Progenitor cell of endocrine pancreas (in vitro differentiated cells): ENCODE measurements at regions not wholly inside any gene's neighbourhood (a gene's known extent, or its start where the extent isn't known, plus 50 kb on each side); places are given as distances from the start of the nearest gene placed in this dataset.

Experiments
- DNase-seq: peaks from one replicate; pipeline ENCODE4 v3.0.0; 2021; ENCODE audit warnings: low spot score; ENCODE audit not compliant: unreplicated experiment
- H3K27ac Mint-ChIP-seq: 2 replicates; pipeline ENCODE4 v1.8.0; 2021; ENCODE audit warnings: mild to moderate bottlenecking, moderate library complexity, mixed read lengths
- H3K27me3 Mint-ChIP-seq: 2 replicates; pipeline ENCODE4 v1.8.0; 2021; ENCODE audit warnings: mixed read lengths
- H3K36me3 Mint-ChIP-seq: 2 replicates; pipeline ENCODE4 v1.8.0; 2022; ENCODE audit warnings: mixed read lengths; ENCODE audit not compliant: insufficient read depth
- H3K4me1 Mint-ChIP-seq: 2 replicates; pipeline ENCODE4 v1.8.0; 2021; ENCODE audit warnings: low read depth, mixed read lengths
- H3K4me3 Mint-ChIP-seq: 2 replicates; pipeline ENCODE4 v1.8.0; 2021; ENCODE audit warnings: low read depth, mild to moderate bottlenecking, moderate library complexity, mixed read lengths
- H3K9me3 Mint-ChIP-seq: 2 replicates; pipeline ENCODE4 v1.8.0; 2021; ENCODE audit warnings: low read depth, mixed read lengths
- TF ChIP-seq, protein P1 (sequence below): fragments of 200-600 bp; sonication (generic); IDR thresholded peaks from one replicate; pipeline ENCODE4 v1.5.0; 2021; ENCODE audit warnings: antibody characterized with exemption, mild to moderate bottlenecking; ENCODE audit not compliant: unreplicated experiment

DNA sequence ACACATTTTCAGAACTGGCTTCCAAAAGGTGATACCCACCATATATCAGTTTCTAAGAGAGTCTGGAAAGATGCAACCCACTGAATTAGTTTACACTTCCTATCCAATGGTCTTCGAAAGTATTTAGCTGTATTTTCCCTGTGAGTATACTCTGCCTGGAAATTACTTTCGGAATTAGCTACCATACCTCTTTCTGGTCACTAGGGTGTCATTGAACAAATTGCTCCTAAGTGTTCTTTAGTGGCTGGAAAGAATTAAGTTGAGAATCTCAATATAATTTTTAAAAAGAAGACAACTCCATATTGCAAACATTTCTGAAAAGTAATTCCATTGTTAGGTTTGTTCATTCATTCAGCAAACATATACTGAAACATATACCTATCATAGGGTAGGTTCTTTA is 283.1 kb upstream of the SSTR1 start:
- H3K4me1 Mint-ChIP-seq: no peaks in the 10 kb centered on the region
- DNase-seq: no peak
- H3K27me3 Mint-ChIP-seq: no peaks in the 10 kb centered on the region
- TF ChIP-seq, protein P1, sequence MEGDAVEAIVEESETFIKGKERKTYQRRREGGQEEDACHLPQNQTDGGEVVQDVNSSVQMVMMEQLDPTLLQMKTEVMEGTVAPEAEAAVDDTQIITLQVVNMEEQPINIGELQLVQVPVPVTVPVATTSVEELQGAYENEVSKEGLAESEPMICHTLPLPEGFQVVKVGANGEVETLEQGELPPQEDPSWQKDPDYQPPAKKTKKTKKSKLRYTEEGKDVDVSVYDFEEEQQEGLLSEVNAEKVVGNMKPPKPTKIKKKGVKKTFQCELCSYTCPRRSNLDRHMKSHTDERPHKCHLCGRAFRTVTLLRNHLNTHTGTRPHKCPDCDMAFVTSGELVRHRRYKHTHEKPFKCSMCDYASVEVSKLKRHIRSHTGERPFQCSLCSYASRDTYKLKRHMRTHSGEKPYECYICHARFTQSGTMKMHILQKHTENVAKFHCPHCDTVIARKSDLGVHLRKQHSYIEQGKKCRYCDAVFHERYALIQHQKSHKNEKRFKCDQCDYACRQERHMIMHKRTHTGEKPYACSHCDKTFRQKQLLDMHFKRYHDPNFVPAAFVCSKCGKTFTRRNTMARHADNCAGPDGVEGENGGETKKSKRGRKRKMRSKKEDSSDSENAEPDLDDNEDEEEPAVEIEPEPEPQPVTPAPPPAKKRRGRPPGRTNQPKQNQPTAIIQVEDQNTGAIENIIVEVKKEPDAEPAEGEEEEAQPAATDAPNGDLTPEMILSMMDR: no peak
- no peak overlapping the region for H3K4me3 Mint-ChIP-seq
- H3K27ac Mint-ChIP-seq: no peak overlapping the region
- no peaks in the 10 kb centered on the region for H3K9me3 Mint-ChIP-seq
- peaks cover 13% of the 10 kb centered on the region for H3K36me3 Mint-ChIP-seq

DNA sequence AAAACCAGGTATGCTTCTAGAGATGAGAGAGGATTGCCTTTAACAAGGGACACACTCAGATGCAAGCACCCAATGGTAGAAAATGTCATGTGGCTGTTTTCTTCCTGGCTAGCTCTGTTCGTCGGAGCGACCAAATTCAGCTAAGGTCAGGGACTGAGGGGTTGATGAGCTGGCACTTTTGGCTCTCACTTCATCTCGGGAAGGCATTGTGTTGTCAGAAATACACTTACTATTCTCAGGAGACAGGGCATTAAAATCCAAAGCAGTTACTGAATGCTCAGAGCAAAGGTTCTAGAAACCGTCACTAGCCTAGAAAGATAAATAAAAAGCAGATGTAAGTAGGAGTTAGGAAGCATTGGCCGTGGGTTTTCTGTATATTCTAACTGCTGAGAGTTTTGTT is 275.7 kb upstream of the SSTR1 start:
- no peaks in the 10 kb centered on the region for H3K9me3 Mint-ChIP-seq
- no peaks in the 10 kb centered on the region for H3K36me3 Mint-ChIP-seq
- peaks cover 8% of the 10 kb centered on the region for H3K4me1 Mint-ChIP-seq
- H3K27me3 Mint-ChIP-seq: no peaks in the 10 kb centered on the region
- TF ChIP-seq, protein P1: no peak
- H3K27ac Mint-ChIP-seq: no peak overlapping the region
- DNase-seq: no peak
- H3K4me3 Mint-ChIP-seq: no peak overlapping the region

DNA sequence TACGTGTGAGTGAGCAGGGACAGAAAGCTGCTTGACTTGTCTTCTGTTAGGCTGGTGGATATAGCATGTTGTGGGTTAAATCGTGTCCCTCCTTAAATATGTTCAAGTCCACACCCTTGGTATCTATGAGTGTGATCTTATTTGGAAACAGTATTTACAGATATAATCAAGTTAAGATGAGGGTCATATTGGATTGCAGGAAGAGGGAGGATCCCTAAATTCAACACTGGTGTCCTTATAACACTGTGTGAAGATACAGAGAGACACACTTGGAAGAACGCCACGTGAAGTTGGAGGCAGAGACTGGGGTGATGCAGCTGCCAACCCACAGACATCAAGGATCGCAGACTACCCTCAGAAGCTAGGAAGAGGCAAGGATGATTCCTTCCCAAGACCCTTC is 275.2 kb upstream of the SSTR1 start:
- DNase-seq: no peak
- no peak overlapping the region for H3K4me3 Mint-ChIP-seq
- no peaks in the 10 kb centered on the region for H3K9me3 Mint-ChIP-seq
- H3K27me3 Mint-ChIP-seq: no peaks in the 10 kb centered on the region
- TF ChIP-seq, protein P1: no peak
- H3K27ac Mint-ChIP-seq: no peak overlapping the region
- H3K36me3 Mint-ChIP-seq: no peaks in the 10 kb centered on the region
- peaks cover 12% of the 10 kb centered on the region for H3K4me1 Mint-ChIP-seq

DNA sequence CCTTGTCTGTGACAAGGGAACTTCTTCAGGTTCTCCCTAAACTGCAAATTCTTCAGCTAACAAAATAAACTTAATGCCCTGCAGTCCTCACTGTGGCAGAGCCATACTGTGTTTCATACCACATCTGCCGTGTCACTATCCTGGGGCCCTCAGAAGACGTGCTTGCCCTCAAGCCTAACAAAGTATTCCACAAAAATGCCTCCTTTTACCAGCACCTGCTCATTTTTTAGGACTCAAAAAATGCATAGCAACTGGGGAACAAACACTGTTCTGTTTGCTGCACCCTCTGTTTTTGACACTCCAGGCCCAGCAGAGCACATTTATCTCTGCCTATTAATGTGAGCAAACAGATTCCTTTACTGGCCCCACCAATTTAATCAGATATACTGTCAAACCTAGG is 270.7 kb upstream of the SSTR1 start:
- Mint-ChIP-seq H3K4me3 (no peak overlapping the region), H3K9me3 (peaks cover 3% of the 10 kb centered on the region), H3K27me3 (no peaks in the 10 kb centered on the region), H3K4me1 (peaks cover 13% of the 10 kb centered on the region), H3K27ac (peak overlapping the region; percentile 53), H3K36me3 (no peaks in the 10 kb centered on the region)
- TF ChIP-seq, protein P1: no peak
- DNase-seq: no peak

DNA sequence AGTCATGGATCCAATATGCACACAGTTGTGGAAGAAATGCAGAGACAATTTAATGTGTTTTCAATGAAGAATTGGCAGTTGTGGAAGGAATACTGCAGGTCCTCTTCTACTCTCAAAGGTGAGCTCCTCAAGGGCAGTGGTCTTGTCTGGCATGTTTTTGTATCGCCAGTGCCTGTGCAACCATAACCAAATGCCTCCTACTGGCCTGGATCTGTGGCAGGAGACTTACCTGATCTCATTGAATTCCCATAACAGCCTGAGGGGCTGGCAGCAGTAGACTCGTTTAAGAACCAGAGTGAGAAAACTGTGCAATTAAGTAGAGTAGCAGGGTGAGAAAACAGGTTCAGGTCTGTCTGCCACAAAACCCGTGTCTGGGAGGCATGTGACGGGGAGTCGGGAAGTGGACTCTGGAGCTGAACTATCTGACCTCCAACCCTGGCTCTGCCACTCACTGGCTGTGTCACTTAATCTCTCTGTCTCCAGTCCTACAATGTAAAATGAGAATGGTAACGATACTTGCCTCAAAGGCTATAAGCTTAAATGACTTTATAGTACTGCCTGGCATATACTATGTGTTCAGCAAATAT is 268.2 kb upstream of the SSTR1 start:
- TF ChIP-seq, protein P1: no peak
- Mint-ChIP-seq H3K4me3 (no peak overlapping the region), H3K4me1 (peaks cover 12% of the 10 kb centered on the region), H3K27ac (no peak overlapping the region), H3K9me3 (peaks cover 8% of the 10 kb centered on the region), H3K36me3 (peaks cover 4% of the 10 kb centered on the region), H3K27me3 (no peaks in the 10 kb centered on the region)
- no peak for DNase-seq
